GM18499 (cell line): ENCODE measurements at regions not wholly inside any gene's neighbourhood (a gene's known extent, or its start where the extent isn't known, plus 50 kb on each side); places are given as distances from the start of the nearest gene placed in this dataset.

Source experiments
- ATAC-seq: cut with Tn5 transposase; IDR thresholded peaks from one replicate; pipeline ENCODE4 v1.9.1; 2021; ENCODE audit warnings: moderate number of reproducible peaks; ENCODE audit not compliant: insufficient read depth, unreplicated experiment

DNA sequence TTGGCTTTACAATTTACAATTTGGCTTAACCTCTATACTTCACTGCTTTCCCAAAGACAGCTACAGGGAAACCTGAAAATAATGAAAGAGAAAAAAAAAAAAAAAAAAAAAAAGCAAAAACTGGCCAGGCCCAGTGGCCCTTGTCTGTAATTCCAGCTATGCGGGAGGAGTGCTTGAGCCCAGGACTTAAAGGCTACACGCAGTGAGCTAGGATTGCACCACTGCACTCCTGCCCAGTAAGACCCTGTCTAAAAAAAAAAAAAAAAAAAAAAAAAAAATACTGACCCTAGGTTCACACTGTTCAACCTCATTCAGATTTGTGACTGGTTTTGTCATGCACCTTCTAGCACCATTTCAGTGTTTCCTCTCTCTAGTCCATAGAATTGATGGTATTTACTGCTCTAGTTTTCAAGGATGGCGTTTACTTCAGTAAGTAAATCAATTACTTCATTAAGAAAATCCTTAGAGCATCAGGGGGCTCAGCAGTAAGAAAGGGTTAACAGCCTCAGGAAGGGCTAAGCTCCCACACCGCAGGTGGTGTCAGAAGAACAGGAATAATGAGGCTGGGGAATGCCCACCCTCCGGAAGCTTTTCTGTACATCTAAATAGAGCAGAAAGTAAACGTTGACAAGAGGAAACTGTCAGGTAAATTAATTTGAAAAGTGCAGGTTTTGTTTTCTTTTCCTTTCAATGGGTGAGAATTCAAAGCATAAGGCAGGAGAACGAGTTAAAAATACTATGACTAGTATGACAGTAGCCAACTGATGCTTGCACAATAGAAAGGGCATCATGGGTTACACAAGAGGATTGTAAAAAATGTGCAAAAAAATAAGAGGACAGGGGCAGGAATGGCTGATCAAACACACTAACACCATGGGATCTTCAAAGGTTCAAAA, 115.0 kb upstream of the MDM1 start:
- ATAC-seq, result no peak

- no peak for ATAC-seq
Measured at GRCh38 chr12:68447797-68448260, 115.7 kb upstream of the MDM1 start.

DNA sequence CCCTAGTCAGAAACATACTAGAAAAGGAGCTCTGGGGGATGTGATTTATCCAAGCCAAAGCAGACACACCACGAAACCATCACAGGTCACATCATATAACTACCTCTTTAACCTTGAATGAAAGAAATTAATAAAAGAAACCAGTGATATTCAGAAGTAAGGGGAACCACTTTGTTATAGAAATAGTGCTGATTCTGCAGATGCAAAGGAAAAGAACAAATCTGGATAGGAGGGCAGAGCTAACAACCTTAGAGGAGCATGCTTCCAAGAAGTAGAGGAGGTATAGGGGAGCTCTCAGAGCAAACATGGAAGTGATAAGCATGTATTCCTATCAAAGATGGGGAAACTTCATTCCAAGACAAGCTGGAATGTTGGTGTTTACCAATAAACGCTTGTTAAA, 117.0 kb upstream of the MDM1 start:
- ATAC-seq, result no peak

DNA sequence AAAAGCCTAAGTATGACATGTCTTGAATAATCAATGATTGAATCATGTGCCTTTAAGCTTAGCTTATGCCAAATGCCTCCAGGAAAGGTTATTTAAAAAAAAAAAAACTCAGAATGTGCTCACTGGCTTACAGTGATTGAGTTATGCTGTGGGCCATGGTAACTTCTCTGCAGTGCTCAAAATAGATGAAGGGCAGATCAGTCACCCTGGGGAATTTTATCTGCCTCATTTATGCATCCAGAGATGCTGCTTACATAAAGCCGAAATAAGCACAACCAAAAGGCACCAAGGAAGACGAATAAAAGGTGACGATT, 118.7 kb upstream of the MDM1 start:
- no peak for ATAC-seq

DNA sequence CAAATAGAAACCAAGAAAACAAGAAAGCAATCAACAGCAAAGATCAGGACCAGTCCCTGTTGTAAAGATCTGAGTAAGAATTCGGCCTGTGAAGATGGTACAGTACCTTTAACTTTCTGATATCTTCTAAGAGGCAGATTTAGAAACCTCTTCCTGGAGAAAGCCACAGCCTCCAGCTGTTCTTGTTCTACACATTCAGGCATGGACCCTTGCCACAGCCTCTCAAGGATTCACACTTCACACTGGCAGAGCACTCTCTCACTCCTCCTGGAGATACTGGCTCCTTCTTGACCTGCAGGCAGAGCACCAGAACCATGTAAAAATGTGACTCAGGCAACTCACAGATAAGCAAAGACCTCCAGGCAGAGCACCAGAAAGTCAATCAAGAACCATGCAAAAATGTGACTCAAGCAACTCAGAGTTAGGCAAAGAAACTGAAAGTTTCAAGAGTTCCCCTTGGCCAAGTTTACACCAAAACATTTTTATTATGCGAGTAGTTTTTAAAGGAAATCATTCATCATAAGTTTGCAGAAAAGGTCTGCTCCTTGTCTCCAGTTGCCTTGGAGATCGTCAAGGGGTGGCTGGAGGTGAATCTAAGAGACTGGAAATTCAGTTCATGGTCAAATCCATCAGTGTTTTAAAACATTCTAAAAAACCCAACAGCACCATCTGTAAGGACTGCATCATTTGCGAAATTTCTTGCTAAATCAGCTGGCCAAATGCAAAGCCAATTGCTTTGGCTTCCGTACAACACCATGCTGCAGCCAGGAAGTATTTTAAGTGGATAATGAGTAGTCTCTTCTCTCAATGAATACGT, 119.3 kb upstream of the MDM1 start:
- peak; percentile 74 for ATAC-seq

DNA sequence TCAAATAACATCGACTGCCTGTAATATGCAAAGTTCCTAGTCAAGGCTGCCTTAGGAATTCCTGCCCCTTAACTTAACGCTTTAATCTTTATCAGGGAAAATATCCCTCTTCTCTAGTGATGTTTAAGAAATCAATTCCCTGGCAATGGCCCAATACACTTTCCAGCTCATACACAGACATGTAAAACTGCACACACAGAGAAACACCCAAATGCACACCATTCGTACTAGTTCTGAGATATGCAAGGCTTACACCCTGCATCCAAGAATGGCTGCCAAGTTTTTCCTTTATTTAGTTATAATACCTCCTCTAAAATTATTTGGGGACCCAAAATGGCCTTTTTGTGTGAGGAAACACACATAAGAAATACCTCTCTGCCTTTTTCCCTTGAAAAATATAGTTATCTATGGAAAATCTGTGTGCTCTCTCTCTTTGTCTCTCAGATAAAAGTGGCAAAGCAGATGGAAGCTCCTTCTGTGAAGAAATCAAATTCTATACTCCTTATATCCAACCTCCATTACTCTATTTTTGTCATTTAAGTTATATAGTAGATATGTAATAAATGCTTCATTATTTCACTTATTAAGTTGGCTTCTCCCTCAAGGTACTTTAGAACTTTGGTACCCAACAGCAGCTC, 120.0 kb upstream of the MDM1 start:
- ATAC-seq, result no peak

DNA sequence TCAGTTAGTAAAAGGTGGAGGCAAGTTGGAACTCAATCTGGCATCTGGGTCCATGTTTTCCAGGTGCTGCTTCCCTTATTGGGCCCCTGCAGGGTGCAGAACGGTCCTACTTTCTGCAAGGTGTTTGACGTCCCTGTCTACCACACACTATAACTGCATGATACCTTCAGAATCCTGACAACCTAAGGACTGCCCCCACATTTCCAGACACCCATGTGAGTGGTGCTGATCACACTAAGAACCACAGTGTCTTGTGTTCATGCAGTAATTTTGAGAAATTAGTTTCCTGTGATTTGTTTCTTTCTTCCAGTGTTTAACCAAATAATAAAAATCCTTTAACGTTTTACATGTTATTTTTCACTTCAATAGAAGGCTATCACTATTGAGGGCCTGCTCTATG, 121.1 kb upstream of the MDM1 start:
- no peak for ATAC-seq

DNA sequence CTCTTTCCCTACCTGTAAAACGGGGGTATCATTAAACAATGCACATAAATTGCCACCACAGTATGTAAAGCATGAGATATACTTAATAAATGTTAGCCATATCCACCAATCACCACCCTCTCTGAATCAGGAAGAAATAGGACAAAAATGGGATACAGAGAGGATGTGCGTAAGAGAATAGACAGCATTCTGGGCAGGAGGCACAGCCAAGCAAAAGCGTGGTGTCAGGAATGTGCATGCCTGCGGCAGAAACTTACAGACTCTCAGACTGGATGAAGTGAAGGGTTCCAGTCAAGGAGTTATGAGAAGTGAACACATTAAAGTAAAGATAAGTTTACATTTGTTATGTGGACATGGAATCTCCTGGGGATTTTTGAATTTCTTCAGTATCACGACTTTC, 121.7 kb upstream of the MDM1 start:
- no peak for ATAC-seq

GRCh38 chr12:68454892-68455291, 122.7 kb upstream of the MDM1 start:
- no peak for ATAC-seq

GRCh38 chr12:68455691-68456345, 123.7 kb upstream of the MDM1 start:
- no peak for ATAC-seq

DNA sequence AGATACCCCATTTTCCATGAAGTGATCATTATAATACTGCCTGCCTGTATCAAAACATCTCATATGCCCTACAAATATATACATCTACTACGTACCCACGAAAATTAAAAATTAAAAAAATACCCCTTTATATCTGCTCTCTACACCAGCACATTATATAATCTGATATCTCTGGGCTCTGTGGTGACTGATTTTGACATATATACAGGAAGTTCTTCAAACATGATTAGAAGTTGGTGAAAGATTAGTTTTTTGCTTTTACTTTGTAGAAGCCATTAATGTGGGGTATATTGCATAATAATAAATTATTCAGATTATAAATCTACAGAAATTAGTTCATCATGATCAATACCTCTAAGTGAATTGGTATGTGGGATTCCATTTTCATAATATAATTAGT, 126.7 kb upstream of the MDM1 start:
- ATAC-seq, result no peak

DNA sequence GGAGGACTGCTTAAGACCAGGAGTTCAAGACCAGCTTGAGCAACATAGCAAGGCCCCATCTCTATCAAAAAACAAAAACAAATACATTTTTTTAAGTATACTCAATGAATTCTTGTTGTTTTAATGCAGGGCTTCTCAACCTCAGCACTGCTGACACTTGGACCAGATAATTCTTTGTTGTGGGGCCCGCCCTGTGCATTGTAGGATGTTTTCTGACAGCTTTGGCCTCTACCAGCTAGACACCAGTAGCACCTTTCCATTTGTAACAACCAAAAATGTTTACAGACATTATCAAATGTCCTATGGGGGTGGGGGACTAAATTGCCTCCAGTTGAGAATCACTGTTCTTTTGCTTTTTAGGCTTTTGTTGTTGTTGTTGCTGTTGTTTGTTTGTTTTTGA, 128.1 kb upstream of the MDM1 start:
- ATAC-seq, result no peak

DNA sequence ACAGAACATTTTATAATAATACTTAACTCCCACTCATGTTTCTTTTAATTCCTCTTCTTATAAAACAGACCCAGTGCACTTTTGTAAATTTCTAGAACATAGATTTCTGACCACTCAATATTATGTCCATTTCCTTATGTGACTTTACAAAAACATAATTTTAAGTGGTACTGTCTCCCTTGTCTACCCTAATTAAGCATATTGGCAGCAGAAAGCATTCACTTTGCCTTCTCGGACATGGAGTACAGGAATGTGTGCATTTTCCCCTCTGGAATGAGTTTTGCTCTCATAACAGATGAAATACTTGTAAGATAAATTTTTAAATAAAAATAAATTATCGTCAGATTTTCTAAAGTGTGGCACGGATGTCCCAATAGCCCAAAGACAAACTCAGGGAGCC, 129.5 kb upstream of the MDM1 start:
- ATAC-seq, result no peak

DNA sequence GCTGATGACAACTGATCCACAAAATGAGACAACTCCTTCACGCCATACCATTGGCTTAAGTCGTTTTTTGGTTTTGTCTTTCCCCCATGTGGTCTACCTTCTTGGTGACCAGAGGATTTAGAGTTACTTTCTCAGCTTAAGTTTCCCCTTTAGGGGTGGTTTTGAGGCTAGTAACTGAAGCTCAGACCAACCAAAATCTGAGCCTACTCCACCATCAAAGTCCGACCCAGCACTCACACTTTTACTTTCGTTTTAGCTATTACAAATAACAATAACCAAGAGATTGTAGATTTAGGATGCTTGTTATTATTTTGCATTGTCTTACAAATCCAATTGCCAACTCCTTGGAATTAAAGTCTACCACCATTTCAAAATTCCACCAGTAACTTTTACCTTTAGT, 130.6 kb upstream of the MDM1 start:
- no peak for ATAC-seq

DNA sequence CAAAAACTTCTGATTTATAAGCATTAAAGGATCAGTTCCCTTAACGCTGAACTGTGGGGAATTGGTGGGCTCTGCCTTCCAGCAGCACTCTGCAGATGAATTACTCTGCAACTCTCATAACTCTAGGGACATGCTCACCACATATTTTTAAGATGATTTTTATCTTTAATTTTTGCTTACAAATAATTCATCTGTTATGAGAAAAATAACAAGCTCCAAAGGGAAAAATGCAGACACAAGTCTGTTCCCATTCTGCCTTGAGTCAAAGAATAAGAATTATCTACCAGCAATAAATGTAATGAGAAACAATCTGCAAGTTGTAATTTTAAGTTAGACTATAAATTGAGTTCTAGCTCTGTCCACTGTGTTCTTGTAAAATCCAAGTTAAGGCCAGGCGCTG, 133.1 kb upstream of the MDM1 start:
- ATAC-seq, result no peak

DNA sequence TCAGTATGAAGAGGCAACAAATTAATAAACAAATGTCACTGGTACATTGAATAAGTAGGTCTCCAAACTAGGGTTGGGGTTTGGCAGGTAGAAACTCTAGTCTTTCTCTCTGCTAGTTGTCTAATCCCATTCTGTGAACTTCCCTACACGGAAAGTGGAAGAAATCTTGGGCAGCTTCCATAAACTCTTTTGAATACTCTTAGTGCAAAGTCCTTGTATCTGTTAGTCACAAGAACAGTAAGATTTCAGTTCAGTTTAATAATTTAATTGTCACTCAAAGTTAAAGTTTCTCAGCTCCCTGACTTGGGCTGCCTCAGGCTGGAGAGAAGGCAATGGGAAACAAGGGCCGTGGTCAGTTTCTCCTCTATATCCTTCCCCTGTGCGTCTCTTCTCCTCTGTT, 135.4 kb upstream of the MDM1 start:
- no peak for ATAC-seq

DNA sequence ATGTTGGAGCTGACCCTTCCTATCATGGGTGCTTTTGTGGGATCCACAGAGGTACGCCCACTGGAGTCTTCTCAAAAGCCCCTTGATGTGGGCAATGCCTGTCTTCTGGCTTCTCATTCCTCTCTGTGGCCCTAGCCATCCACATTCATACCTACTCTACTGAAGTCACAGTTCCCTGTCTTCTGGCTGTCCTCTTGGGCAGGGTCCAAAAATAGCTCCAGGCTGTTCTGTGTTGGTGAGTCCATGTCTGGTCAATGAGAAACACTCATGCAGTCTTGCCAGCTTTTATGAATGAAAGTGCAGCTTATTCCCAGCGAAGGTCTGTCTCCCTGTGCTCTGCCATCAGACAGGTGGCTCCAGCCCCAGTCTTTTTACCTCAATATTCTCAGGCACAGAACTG, 135.9 kb upstream of the MDM1 start:
- ATAC-seq, result no peak

GRCh38 chr12:68469113-68469512, 137.0 kb upstream of the MDM1 start:
- ATAC-seq, result no peak

- ATAC-seq, result no peak
Measured at GRCh38 chr12:68470664-68471328, 138.6 kb upstream of the MDM1 start.
